WTC11 (cell line): ENCODE measurements at regions not wholly inside any gene's neighbourhood (a gene's known extent, or its start where the extent isn't known, plus 50 kb on each side); places are given as distances from the start of the nearest gene placed in this dataset.

ENCODE experiments used
- ATAC-seq: fragments of 200-7000 bp; cut with Tn5 transposase; 2 replicates; pipeline ENCODE4 v1.10.0; 2021; ENCODE audit warnings: mild to moderate bottlenecking, moderate library complexity
- CTCF ChIA-PET: fragments of 300-600 bp; sonication (Branson Sonifier 250); formaldehyde crosslinking; loops from one replicate; lab custom pipeline; 2021; ENCODE audit warnings: antibody characterized with exemption; lab: Charles Lee
- POLR2A ChIA-PET: fragments of 350-600 bp; sonication (Branson Sonifier 250); formaldehyde crosslinking; loops from one replicate; lab custom pipeline; 2021; ENCODE audit warnings: antibody characterized with exemption; lab: Charles Lee
- DNase-seq: peaks from one replicate; pipeline ENCODE4 v3.0.0; 2021; ENCODE audit warnings: low spot score
- H3K27ac Mint-ChIP-seq: 2 replicates; pipeline ENCODE4 v1.8.0; 2021; ENCODE audit warnings: mixed read lengths
- H3K27me3 Mint-ChIP-seq: 2 replicates; pipeline ENCODE4 v1.8.0; 2021; ENCODE audit warnings: low read depth, mild to moderate bottlenecking, moderate library complexity, mixed read lengths
- H3K36me3 Mint-ChIP-seq: 2 replicates; pipeline ENCODE4 v1.8.0; 2021; ENCODE audit warnings: mixed read lengths
- H3K4me1 Mint-ChIP-seq: 2 replicates; pipeline ENCODE4 v1.8.0; 2022; ENCODE audit warnings: mixed read lengths
- H3K4me3 Mint-ChIP-seq: 2 replicates; pipeline ENCODE4 v1.8.0; 2021; ENCODE audit warnings: mild to moderate bottlenecking, moderate library complexity, mixed read lengths
- H3K9me3 Mint-ChIP-seq: 2 replicates; pipeline ENCODE4 v1.8.0; 2021; ENCODE audit warnings: mixed read lengths
- FOXJ3 ChIP-seq: sonication (generic); formaldehyde crosslinking; IDR thresholded peaks from 2 replicates; pipeline ENCODE4 v1.9.0; 2021; ENCODE audit warnings: missing genetic modification reagents, mild to moderate bottlenecking, borderline replicate concordance
- GABPB1 ChIP-seq: sonication (generic); formaldehyde crosslinking; IDR thresholded peaks from 2 replicates; pipeline ENCODE4 v1.8.1; 2023; ENCODE audit warnings: mild to moderate bottlenecking, missing genetic modification reagents
- HMGA2 ChIP-seq: fragments of 250-450 bp; sonication (Bioruptor Pico); IDR thresholded peaks from 2 replicates; pipeline ENCODE4 v1.4.0; 2021; ENCODE audit warnings: mild to moderate bottlenecking, moderate library complexity
- IRF2 ChIP-seq: sonication (generic); formaldehyde crosslinking; IDR thresholded peaks from 2 replicates; pipeline ENCODE4 v1.8.0; 2022; ENCODE audit warnings: low read depth, missing genetic modification reagents, borderline replicate concordance
- MXD4 ChIP-seq: fragments of 250-450 bp; sonication (Bioruptor Pico); IDR thresholded peaks from 2 replicates; pipeline ENCODE4 v1.8.0; 2021; ENCODE audit warnings: mild to moderate bottlenecking, moderate library complexity, borderline replicate concordance
- NFE2L1 ChIP-seq: sonication (generic); formaldehyde crosslinking; IDR thresholded peaks from 2 replicates; pipeline ENCODE4 v1.8.1; 2023; ENCODE audit warnings: missing genetic modification reagents
- OVOL2 ChIP-seq: fragments of 250-450 bp; sonication (Bioruptor Pico); IDR thresholded peaks from 2 replicates; pipeline ENCODE4 v1.9.0; 2021; ENCODE audit warnings: mild to moderate bottlenecking, borderline replicate concordance
- RORB ChIP-seq: fragments of 250-450 bp; sonication (Bioruptor Pico); IDR thresholded peaks from 2 replicates; pipeline ENCODE4 v1.9.0; 2021; ENCODE audit warnings: mild to moderate bottlenecking
- SMAD4 ChIP-seq: sonication (generic); formaldehyde crosslinking; IDR thresholded peaks from 2 replicates; pipeline ENCODE4 v1.8.0; 2022; ENCODE audit warnings: mild to moderate bottlenecking, missing genetic modification reagents
- TEAD4 ChIP-seq: sonication (generic); formaldehyde crosslinking; IDR thresholded peaks from 2 replicates; pipeline ENCODE4 v1.8.0; 2022; ENCODE audit warnings: mild to moderate bottlenecking, missing genetic modification reagents
- ZNF121 ChIP-seq: sonication (generic); formaldehyde crosslinking; IDR thresholded peaks from 2 replicates; pipeline ENCODE4 v1.8.0; 2023; ENCODE audit warnings: missing genetic modification reagents
- TF ChIP-seq, protein P1 (sequence below): sonication (generic); formaldehyde crosslinking; IDR thresholded peaks from 2 replicates; pipeline ENCODE4 v1.8.0; 2023; ENCODE audit warnings: mild to moderate bottlenecking, missing genetic modification reagents
- TF ChIP-seq, protein P2 (sequence below): sonication (generic); formaldehyde crosslinking; IDR thresholded peaks from 2 replicates; pipeline ENCODE4 v1.8.0; 2022; ENCODE audit warnings: mild to moderate bottlenecking, missing genetic modification reagents
- TF ChIP-seq, protein P3 (sequence below): fragments of 200-600 bp; IDR thresholded peaks from 2 replicates; pipeline ENCODE4 v1.8.0; 2022; ENCODE audit warnings: antibody characterized with exemption
- TF ChIP-seq, protein P4 (sequence below): sonication (generic); formaldehyde crosslinking; IDR thresholded peaks from 2 replicates; pipeline ENCODE4 v1.8.0; 2023; ENCODE audit warnings: missing genetic modification reagents, mild to moderate bottlenecking, borderline replicate concordance
- TF ChIP-seq, protein P5 (sequence below): sonication (generic); formaldehyde crosslinking; IDR thresholded peaks from 2 replicates; pipeline ENCODE4 v1.8.1; 2023; ENCODE audit warnings: mild to moderate bottlenecking, missing genetic modification reagents, borderline replicate concordance

DNA sequence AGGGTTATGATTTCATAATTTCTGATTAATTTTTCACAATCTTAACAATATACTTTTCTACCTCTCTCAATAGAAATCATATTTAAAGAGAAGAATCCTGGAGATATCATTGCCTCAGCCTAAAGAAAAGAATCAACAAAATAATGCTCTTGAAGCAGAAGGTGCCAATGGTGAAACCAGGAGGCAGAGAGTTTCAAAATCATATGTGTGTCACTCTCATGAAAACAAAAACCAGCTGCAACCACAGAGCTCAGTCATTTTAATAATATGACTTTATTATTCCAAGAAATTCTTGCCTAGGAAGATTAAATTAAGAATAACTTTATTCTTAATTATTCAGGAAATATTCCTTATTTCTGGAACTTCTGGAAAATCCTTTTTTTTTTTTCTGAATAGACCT, 266.8 kb upstream of the ACTBL2 start (continued):
- TF ChIP-seq, protein P1, sequence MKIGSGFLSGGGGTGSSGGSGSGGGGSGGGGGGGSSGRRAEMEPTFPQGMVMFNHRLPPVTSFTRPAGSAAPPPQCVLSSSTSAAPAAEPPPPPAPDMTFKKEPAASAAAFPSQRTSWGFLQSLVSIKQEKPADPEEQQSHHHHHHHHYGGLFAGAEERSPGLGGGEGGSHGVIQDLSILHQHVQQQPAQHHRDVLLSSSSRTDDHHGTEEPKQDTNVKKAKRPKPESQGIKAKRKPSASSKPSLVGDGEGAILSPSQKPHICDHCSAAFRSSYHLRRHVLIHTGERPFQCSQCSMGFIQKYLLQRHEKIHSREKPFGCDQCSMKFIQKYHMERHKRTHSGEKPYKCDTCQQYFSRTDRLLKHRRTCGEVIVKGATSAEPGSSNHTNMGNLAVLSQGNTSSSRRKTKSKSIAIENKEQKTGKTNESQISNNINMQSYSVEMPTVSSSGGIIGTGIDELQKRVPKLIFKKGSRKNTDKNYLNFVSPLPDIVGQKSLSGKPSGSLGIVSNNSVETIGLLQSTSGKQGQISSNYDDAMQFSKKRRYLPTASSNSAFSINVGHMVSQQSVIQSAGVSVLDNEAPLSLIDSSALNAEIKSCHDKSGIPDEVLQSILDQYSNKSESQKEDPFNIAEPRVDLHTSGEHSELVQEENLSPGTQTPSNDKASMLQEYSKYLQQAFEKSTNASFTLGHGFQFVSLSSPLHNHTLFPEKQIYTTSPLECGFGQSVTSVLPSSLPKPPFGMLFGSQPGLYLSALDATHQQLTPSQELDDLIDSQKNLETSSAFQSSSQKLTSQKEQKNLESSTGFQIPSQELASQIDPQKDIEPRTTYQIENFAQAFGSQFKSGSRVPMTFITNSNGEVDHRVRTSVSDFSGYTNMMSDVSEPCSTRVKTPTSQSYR = no peak
- no peak for TF ChIP-seq MXD4 (CRISPR knock-in tag)
- TF ChIP-seq FOXJ3 (CRISPR knock-in tag) = no peak
- TF ChIP-seq NFE2L1 (CRISPR knock-in tag) = no peak
- TF ChIP-seq, protein P2, sequence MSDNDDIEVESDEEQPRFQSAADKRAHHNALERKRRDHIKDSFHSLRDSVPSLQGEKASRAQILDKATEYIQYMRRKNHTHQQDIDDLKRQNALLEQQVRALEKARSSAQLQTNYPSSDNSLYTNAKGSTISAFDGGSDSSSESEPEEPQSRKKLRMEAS = no peak
- TF ChIP-seq ZNF121 (CRISPR knock-in tag) = no peak
- TF ChIP-seq, protein P3, sequence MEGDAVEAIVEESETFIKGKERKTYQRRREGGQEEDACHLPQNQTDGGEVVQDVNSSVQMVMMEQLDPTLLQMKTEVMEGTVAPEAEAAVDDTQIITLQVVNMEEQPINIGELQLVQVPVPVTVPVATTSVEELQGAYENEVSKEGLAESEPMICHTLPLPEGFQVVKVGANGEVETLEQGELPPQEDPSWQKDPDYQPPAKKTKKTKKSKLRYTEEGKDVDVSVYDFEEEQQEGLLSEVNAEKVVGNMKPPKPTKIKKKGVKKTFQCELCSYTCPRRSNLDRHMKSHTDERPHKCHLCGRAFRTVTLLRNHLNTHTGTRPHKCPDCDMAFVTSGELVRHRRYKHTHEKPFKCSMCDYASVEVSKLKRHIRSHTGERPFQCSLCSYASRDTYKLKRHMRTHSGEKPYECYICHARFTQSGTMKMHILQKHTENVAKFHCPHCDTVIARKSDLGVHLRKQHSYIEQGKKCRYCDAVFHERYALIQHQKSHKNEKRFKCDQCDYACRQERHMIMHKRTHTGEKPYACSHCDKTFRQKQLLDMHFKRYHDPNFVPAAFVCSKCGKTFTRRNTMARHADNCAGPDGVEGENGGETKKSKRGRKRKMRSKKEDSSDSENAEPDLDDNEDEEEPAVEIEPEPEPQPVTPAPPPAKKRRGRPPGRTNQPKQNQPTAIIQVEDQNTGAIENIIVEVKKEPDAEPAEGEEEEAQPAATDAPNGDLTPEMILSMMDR = no peak
- TF ChIP-seq, protein P4, sequence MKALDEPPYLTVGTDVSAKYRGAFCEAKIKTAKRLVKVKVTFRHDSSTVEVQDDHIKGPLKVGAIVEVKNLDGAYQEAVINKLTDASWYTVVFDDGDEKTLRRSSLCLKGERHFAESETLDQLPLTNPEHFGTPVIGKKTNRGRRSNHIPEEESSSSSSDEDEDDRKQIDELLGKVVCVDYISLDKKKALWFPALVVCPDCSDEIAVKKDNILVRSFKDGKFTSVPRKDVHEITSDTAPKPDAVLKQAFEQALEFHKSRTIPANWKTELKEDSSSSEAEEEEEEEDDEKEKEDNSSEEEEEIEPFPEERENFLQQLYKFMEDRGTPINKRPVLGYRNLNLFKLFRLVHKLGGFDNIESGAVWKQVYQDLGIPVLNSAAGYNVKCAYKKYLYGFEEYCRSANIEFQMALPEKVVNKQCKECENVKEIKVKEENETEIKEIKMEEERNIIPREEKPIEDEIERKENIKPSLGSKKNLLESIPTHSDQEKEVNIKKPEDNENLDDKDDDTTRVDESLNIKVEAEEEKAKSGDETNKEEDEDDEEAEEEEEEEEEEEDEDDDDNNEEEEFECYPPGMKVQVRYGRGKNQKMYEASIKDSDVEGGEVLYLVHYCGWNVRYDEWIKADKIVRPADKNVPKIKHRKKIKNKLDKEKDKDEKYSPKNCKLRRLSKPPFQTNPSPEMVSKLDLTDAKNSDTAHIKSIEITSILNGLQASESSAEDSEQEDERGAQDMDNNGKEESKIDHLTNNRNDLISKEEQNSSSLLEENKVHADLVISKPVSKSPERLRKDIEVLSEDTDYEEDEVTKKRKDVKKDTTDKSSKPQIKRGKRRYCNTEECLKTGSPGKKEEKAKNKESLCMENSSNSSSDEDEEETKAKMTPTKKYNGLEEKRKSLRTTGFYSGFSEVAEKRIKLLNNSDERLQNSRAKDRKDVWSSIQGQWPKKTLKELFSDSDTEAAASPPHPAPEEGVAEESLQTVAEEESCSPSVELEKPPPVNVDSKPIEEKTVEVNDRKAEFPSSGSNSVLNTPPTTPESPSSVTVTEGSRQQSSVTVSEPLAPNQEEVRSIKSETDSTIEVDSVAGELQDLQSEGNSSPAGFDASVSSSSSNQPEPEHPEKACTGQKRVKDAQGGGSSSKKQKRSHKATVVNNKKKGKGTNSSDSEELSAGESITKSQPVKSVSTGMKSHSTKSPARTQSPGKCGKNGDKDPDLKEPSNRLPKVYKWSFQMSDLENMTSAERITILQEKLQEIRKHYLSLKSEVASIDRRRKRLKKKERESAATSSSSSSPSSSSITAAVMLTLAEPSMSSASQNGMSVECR (CRISPR knock-in tag) = no peak
- no peak for TF ChIP-seq SMAD4 (CRISPR knock-in tag)

DNA sequence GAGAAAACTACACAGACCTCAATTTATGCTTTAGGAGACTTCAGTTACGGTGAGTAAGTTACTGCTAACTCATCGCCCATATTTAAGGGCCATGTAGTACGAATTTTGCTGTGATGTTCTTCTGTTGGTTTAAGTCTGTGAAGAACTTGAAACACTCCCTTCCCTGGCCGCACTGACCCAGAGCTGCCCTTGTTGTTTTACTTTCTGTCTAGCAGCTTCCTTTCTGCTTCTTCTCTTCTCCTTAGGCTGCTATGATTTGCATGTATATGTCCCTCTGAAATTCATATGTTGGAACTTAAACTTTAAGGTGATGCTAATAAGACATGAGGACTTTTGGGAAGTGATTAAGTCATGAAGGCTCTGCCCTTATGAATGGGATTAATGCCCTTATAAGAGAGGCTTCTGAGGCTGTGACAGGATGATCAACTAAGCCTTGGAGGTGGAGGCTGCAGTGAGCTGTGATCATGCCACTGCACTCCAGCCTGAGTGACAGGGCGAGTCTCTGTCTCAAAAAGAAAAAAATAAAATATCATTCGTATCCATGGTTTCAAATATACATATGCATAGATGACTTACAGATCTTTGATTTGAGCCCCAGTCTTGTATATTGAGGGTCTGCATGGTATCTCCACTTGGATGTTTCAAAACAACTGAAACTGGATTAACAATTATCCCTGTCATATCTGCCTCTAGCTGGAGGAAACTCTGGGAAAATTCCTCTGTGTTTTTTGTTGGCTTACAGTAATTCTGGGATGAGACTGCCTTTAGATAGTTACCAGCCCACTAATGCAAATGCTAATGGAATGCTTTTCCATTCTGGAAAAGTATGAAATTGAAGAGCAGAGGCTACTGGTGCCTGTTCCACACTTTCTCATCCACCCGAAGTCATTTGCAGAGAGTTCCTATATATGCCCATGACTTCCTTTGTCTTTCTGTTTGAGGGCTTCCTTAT, 263.4 kb upstream of the ACTBL2 start:
- DNase-seq (no peak), ATAC-seq (no peak)
- Mint-ChIP-seq H3K27me3 (no peaks in the 10 kb centered on the region), H3K4me3 (no peak overlapping the region), H3K36me3 (no peaks in the 10 kb centered on the region), H3K4me1 (no peaks in the 10 kb centered on the region), H3K27ac (no peak overlapping the region), H3K9me3 (no peaks in the 10 kb centered on the region)
- POLR2A ChIA-PET = no interaction called here
- CTCF ChIA-PET = no interaction called here
- TF ChIP-seq GABPB1 (no peak), TEAD4 (no peak), OVOL2 (CRISPR knock-in tag) (no peak), HMGA2 (CRISPR knock-in tag) (no peak), IRF2 (no peak), RORB (no peak)
- TF ChIP-seq, protein P5, sequence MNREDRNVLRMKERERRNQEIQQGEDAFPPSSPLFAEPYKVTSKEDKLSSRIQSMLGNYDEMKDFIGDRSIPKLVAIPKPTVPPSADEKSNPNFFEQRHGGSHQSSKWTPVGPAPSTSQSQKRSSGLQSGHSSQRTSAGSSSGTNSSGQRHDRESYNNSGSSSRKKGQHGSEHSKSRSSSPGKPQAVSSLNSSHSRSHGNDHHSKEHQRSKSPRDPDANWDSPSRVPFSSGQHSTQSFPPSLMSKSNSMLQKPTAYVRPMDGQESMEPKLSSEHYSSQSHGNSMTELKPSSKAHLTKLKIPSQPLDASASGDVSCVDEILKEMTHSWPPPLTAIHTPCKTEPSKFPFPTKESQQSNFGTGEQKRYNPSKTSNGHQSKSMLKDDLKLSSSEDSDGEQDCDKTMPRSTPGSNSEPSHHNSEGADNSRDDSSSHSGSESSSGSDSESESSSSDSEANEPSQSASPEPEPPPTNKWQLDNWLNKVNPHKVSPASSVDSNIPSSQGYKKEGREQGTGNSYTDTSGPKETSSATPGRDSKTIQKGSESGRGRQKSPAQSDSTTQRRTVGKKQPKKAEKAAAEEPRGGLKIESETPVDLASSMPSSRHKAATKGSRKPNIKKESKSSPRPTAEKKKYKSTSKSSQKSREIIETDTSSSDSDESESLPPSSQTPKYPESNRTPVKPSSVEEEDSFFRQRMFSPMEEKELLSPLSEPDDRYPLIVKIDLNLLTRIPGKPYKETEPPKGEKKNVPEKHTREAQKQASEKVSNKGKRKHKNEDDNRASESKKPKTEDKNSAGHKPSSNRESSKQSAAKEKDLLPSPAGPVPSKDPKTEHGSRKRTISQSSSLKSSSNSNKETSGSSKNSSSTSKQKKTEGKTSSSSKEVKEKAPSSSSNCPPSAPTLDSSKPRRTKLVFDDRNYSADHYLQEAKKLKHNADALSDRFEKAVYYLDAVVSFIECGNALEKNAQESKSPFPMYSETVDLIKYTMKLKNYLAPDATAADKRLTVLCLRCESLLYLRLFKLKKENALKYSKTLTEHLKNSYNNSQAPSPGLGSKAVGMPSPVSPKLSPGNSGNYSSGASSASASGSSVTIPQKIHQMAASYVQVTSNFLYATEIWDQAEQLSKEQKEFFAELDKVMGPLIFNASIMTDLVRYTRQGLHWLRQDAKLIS = no peak
